Heart left ventricle (tissue), 13 donors: ENCODE measurements at regions not wholly inside any gene's neighbourhood (a gene's known extent, or its start where the extent isn't known, plus 50 kb on each side); places are given as distances from the start of the nearest gene placed in this dataset.

Experiments
- CTCF ChIP-seq, 12 donors: fragments of 200-600 bp; sonication (generic) in 4 of 12; IDR thresholded peaks; one replicate each; pipeline versions ENCODE4 v1.5.0 to v1.8.0; 2018 to 2022; ENCODE audit warnings: antibody characterized with exemption in 12 of 12, mild to moderate bottlenecking in 5 of 12
- POLR2A ChIP-seq, 2 donors: fragments of 450-650 bp; IDR thresholded peaks; one replicate each; pipeline ENCODE4 v1.6.1; 2017; ENCODE audit warnings: antibody characterized with exemption in 2 of 2, mild to moderate bottlenecking in 2 of 2, moderate library complexity in 2 of 2
- donor health status: ischemic (EF 13 %, LVEDD 7.1; RV severe dilation, severe dysfunction).
- donor health status: DM: no; HTN: yes; CAD: no.
- donor health status: DM: no; HTN: no; CAD: no.
- donor health status: ischemic (EF 25% LVEDD 6.9; RV normal size, moderate dysfunction).
- donor health status: ischemic (EF 25% LVEDD 5.7; RV mildly dilated, moderate dysfunction).
- donor health status: ischemic (EF 35%, LVEDD 5.7; RV mildly dilated, moderate dysfunction).
- donor health status: nonischemic (EF 11% LVEDD 7.7; RV severe dilation, severe dysfunction).
- donor health status: DM: yes; HTN: yes; CAD: no.
- donor health status: PGD.
- donor health status: ischemic (EF 29% LVEDD 5.4; RV normal size, mild dysfunction).
- donor health status: nonischemic (EF 23%, LVEDD 6.1; RV moderate dilation, normal function).

- TF ChIP-seq POLR2A (IDR thresholded peaks at IDR 0.05) (no peak), CTCF (IDR thresholded peaks at IDR 0.05) (no peak)
These were observed 196.5 kb upstream of the UBASH3B start for GRCh38 chr11:122459064-122459463.
